ENCODE measurements at regions not wholly inside any gene's neighbourhood (a gene's known extent, or its start where the extent isn't known, plus 50 kb on each side); places are given as distances from the start of the nearest gene placed in this dataset.

- intact Hi-C loops (cut with DNase I), result loop anchor here in 1 of 2 donors (10.0 kb wide), 1 partner anchor 50 kb away; no protein-coding TSS in a partner anchor
- H3K4me3 ChIP-seq, result no peak overlapping the region
- TF ChIP-seq CTCF (IDR thresholded peaks at IDR 0.05) (no peak), POLR2A (IDR thresholded peaks at IDR 0.05) (no peak)
- H3K27me3 ChIP-seq, result no peaks in the 10 kb centered on the region
- no peaks in the 10 kb centered on the region for H3K9me3 ChIP-seq
- ATAC-seq (no peak), DNase-seq (no peak)
- H3K4me1 ChIP-seq, result peaks cover 0 to 7% (median 3%) of the 10 kb centered on the region in 4 donors
- H3K27ac ChIP-seq, result no peak overlapping the region
- H3K36me3 ChIP-seq, result no peaks in the 10 kb centered on the region
- 31% methylated on average over 6 of the region's 6 CpGs for WGBS (ENCODE audit: insufficient coverage, low coverage, low lambda C conversion rate, missing lambda C conversion rate)
Observed at GRCh38 chr3:171954690-171955383, 84.5 kb upstream of the FNDC3B start.

- H3K27ac ChIP-seq, result no peak overlapping the region
- peaks cover 0 to 12% (median 6%) of the 10 kb centered on the region in 4 donors for H3K4me1 ChIP-seq
- ATAC-seq, result no peak
- TF ChIP-seq CTCF (IDR thresholded peaks at IDR 0.05) (no peak), POLR2A (IDR thresholded peaks at IDR 0.05) (no peak)
- H3K36me3 ChIP-seq, result no peaks in the 10 kb centered on the region
- H3K4me3 ChIP-seq, result no peak overlapping the region
- H3K27me3 ChIP-seq, result no peaks in the 10 kb centered on the region
- 98% methylated on average over 3 of the region's 3 CpGs for WGBS (ENCODE audit: insufficient coverage, low coverage, low lambda C conversion rate, missing lambda C conversion rate)
- no peaks in the 10 kb centered on the region for H3K9me3 ChIP-seq
- intact Hi-C loops (cut with DNase I), result loop anchor here in 1 of 2 donors (10.0 kb wide), 1 partner anchor 51 kb away; no protein-coding TSS in a partner anchor
- no peak for DNase-seq
Observed at GRCh38 chr3:171955598-171955997, 83.8 kb upstream of the FNDC3B start.

GRCh38 chr3:171956181-171956683 is 83.1 kb upstream of the FNDC3B start:
- intact Hi-C loops (cut with DNase I), result loop anchor here in 1 of 2 donors (10.0 kb wide), 1 partner anchor 51 kb away; no protein-coding TSS in a partner anchor
- no peak overlapping the region for H3K27ac ChIP-seq
- peaks cover 0 to 12% (median 6%) of the 10 kb centered on the region in 4 donors for H3K4me1 ChIP-seq
- no peaks in the 10 kb centered on the region for H3K36me3 ChIP-seq
- no peak overlapping the region for H3K4me3 ChIP-seq
- H3K9me3 ChIP-seq, result no peaks in the 10 kb centered on the region
- H3K27me3 ChIP-seq, result no peaks in the 10 kb centered on the region
- ATAC-seq (no peak), DNase-seq (no peak)
- no peak for TF ChIP-seq CTCF (IDR thresholded peaks at IDR 0.05)
- no peak for TF ChIP-seq POLR2A (IDR thresholded peaks at IDR 0.05)
- WGBS (ENCODE audit: insufficient coverage, low coverage, low lambda C conversion rate, missing lambda C conversion rate), result 92% methylated on average over 11 of the region's 13 CpGs

DNA sequence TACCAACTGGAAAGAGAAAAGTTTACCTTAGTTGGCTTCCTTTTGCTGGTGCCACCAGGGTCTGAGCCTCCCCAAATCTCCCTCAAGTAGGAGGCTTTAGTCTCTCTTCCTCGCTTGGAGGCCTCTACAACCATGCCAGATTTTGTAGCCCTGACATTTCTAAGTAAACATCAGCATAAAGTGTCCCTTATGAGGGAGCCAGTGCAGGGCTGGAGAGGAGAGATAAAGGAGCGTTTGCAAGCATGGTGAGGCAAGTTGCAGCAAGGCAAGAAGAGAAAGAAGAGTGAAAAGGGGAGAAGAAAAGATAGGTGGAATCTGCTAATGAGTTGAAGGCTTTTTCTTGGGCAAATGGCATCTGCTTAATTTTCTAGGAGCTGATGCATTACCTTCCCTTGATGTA is 82.7 kb upstream of the FNDC3B start:
- DNase-seq, result no peak
- ATAC-seq, result no peak
- intact Hi-C loops (cut with DNase I), result loop anchor here in 1 of 2 donors (10.0 kb wide), 1 partner anchor 52 kb away; no protein-coding TSS in a partner anchor
- TF ChIP-seq CTCF (IDR thresholded peaks at IDR 0.05) (no peak), POLR2A (IDR thresholded peaks at IDR 0.05) (no peak)
- no peak overlapping the region for H3K27ac ChIP-seq
- 83% methylated on average over 2 of the region's 2 CpGs for WGBS (ENCODE audit: insufficient coverage, low coverage, low lambda C conversion rate, missing lambda C conversion rate)
- H3K27me3 ChIP-seq, result no peaks in the 10 kb centered on the region
- H3K4me3 ChIP-seq, result no peak overlapping the region
- no peaks in the 10 kb centered on the region for H3K36me3 ChIP-seq
- H3K9me3 ChIP-seq, result no peaks in the 10 kb centered on the region
- peaks cover 0 to 12% (median 6%) of the 10 kb centered on the region in 4 donors for H3K4me1 ChIP-seq
